H1 (cell line): ENCODE measurements at regions not wholly inside any gene's neighbourhood (a gene's known extent, or its start where the extent isn't known, plus 50 kb on each side); places are given as distances from the start of the nearest gene placed in this dataset.

Experiments used
- CTCF ChIA-PET: fragments of 300-600 bp; sonication (Branson Sonifier 250); formaldehyde crosslinking; loops from one replicate; lab custom pipeline; 2021; ENCODE audit not compliant: partially characterized antibody; lab: Charles Lee
- POLR2A ChIA-PET: fragments of 300-600 bp; sonication (Branson Sonifier 250); formaldehyde crosslinking; loops from one replicate; lab custom pipeline; 2021; ENCODE audit warnings: inconsistent platforms; ENCODE audit not compliant: partially characterized antibody; lab: Charles Lee
- DNase-seq, 2 experiments: peaks; one replicate each; pipeline versions ENCODE4 v3.0.0 to v3.0.0-alpha.2; 2010 to 2022; ENCODE audit warnings: low spot score in 2 of 2, low read depth in 1 of 2, mixed read lengths in 1 of 2
- FAIRE-seq: peaks from 2 replicates; lab custom pipeline; 2011; peaks lifted over from hg19 to GRCh38; lab: Jason Lieb, UNC
- H2AFZ ChIP-seq: 2 replicates; pipeline ENCODE4 v1.8.1; 2012; ENCODE audit warnings: low read length, inconsistent platforms
- H2AK5ac ChIP-seq: 2 replicates; pipeline ENCODE4 v1.6.1; 2013; ENCODE audit warnings: low read depth, low read length
- H2BK120ac ChIP-seq: replicated peaks from 2 replicates; pipeline ENCODE3; 2013; ENCODE audit warnings: low read depth, low read length, inconsistent platforms
- H2BK12ac ChIP-seq: 2 replicates; pipeline ENCODE4 v1.6.1; 2013; ENCODE audit warnings: low read depth, low read length
- H2BK15ac ChIP-seq: 2 replicates; pipeline ENCODE4 v1.6.1; 2013; ENCODE audit warnings: low read length
- H2BK20ac ChIP-seq: 2 replicates; pipeline ENCODE4 v1.6.1; 2013; ENCODE audit warnings: low read length
- H2BK5ac ChIP-seq: 2 replicates; pipeline ENCODE4 v1.6.1; 2013; ENCODE audit warnings: low read depth, low read length
- H3K14ac ChIP-seq: 2 replicates; pipeline ENCODE4 v1.6.1; 2013; ENCODE audit warnings: inconsistent platforms; ENCODE audit not compliant: insufficient read length
- H3K18ac ChIP-seq: 2 replicates; pipeline ENCODE4 v1.6.1; 2013; ENCODE audit warnings: low read length; ENCODE audit errors: extremely low read depth
- H3K23ac ChIP-seq: 2 replicates; pipeline ENCODE4 v1.6.1; 2013; ENCODE audit warnings: inconsistent platforms; ENCODE audit not compliant: insufficient read length
- H3K23me2 ChIP-seq: 2 replicates; pipeline ENCODE4 v1.6.1; 2013; ENCODE audit warnings: low read depth, low read length
- H3K27ac ChIP-seq: 2 replicates; pipeline ENCODE4 v1.6.1; 2011; ENCODE audit warnings: low read depth, low read length, inconsistent platforms
- H3K27me3 ChIP-seq, 4 experiments: replicated peaks in 1 of 4; 1 replicate in 1 of 4; 2 replicates in 3 of 4; pipeline versions ENCODE4 v1.6.1 to v1.8.1; 2011 to 2013; ENCODE audit warnings: low read length in 3 of 4, mild to moderate bottlenecking in 3 of 4, inconsistent platforms in 2 of 4, mixed read lengths in 2 of 4, moderate library complexity in 1 of 4; ENCODE audit not compliant: control insufficient read depth in 3 of 4, insufficient read depth in 3 of 4; ENCODE audit errors: extremely low read depth in 1 of 4
- H3K36me3 ChIP-seq, 4 experiments: 2 replicates each; pipeline versions ENCODE4 v1.6.1 to v1.8.1; 2011 to 2013; ENCODE audit warnings: mild to moderate bottlenecking in 4 of 4, low read length in 3 of 4, moderate library complexity in 2 of 4, control low read depth in 1 of 4, inconsistent platforms in 1 of 4; ENCODE audit not compliant: insufficient read depth in 4 of 4, control insufficient read depth in 2 of 4
- H3K4ac ChIP-seq: replicated peaks from 2 replicates; pipeline ENCODE3; 2013; ENCODE audit warnings: low read length, low read depth, mixed read lengths, inconsistent platforms; ENCODE audit not compliant: insufficient read length
- H3K4me1 ChIP-seq, 4 experiments: replicated peaks in 1 of 4; 1 replicate in 1 of 4; 2 replicates in 3 of 4; pipeline versions ENCODE4 v1.6.1 to v1.8.1; 2011 to 2013; ENCODE audit warnings: low read length in 3 of 4, inconsistent platforms in 2 of 4, mixed read lengths in 1 of 4; ENCODE audit not compliant: insufficient read depth in 4 of 4, control insufficient read depth in 3 of 4
- H3K4me2 ChIP-seq, 2 experiments: 2 replicates each; pipeline versions ENCODE4 v1.6.1 to v1.8.1; 2011 to 2013; ENCODE audit warnings: low read depth in 2 of 2, low read length in 2 of 2, control low read depth in 1 of 2, inconsistent platforms in 1 of 2, mild to moderate bottlenecking in 1 of 2; ENCODE audit not compliant: insufficient read depth in 1 of 2
- H3K4me3 ChIP-seq, 4 experiments: fragments of 200-600, 300-600 bp in 1 of 4; sonication (generic), shearing (Covaris generic), sonication (Bioruptor Twin) in 1 of 4; 2 replicates each; pipeline versions ENCODE4 v1.5.1 to v1.8.1; 2011 to 2016; ENCODE audit warnings: low read length in 4 of 4, low read depth in 3 of 4, control low read depth in 2 of 4, inconsistent platforms in 2 of 4, mild to moderate bottlenecking in 2 of 4, mixed read lengths in 1 of 4, moderate library complexity in 1 of 4; ENCODE audit not compliant: insufficient read depth in 2 of 4; ENCODE audit errors: extremely low read depth in 1 of 4
- H3K56ac ChIP-seq: replicated peaks from 2 replicates; pipeline ENCODE3; 2013; ENCODE audit warnings: low read depth, mild to moderate bottlenecking, mixed read lengths, low read length, inconsistent platforms; ENCODE audit not compliant: insufficient read length
- H3K79me1 ChIP-seq: 2 replicates; pipeline ENCODE4 v1.6.1; 2013; ENCODE audit warnings: low read depth, low read length, control low read depth
- H3K79me2 ChIP-seq, 2 experiments: 2 replicates each; pipeline versions ENCODE4 v1.6.1 to v1.8.1; 2012 to 2013; ENCODE audit warnings: low read length in 2 of 2, mild to moderate bottlenecking in 2 of 2, inconsistent platforms in 1 of 2; ENCODE audit not compliant: insufficient read depth in 2 of 2, control insufficient read depth in 1 of 2
- H3K9ac ChIP-seq, 4 experiments: replicated peaks in 1 of 4; 1 replicate in 1 of 4; 2 replicates in 3 of 4; pipeline versions ENCODE4 v1.6.1 to v1.8.1; 2011 to 2013; ENCODE audit warnings: low read depth in 3 of 4, low read length in 3 of 4, control low read depth in 2 of 4, mild to moderate bottlenecking in 2 of 4, moderate library complexity in 2 of 4, inconsistent platforms in 1 of 4; ENCODE audit errors: extremely low read depth in 1 of 4
- H3K9me3 ChIP-seq, 2 experiments: 2 replicates each; pipeline versions ENCODE4 v1.6.1 to v1.8.1; 2012 to 2013; ENCODE audit warnings: mild to moderate bottlenecking in 2 of 2, moderate library complexity in 2 of 2, control low read depth in 1 of 2, inconsistent platforms in 1 of 2, low read depth in 1 of 2, low read length in 1 of 2, mixed read lengths in 1 of 2; ENCODE audit not compliant: insufficient read depth in 2 of 2
- H4K20me1 ChIP-seq, 2 experiments: replicated peaks in 1 of 2; 2 replicates each; pipeline versions ENCODE3 to v1.8.1; 2011 to 2013; ENCODE audit warnings: inconsistent platforms in 2 of 2, low read length in 2 of 2, mild to moderate bottlenecking in 1 of 2; ENCODE audit not compliant: insufficient read depth in 2 of 2, control insufficient read depth in 1 of 2
- H4K5ac ChIP-seq: 2 replicates; pipeline ENCODE4 v1.6.1; 2013; ENCODE audit warnings: low read length, low read depth, mixed read lengths, inconsistent platforms; ENCODE audit not compliant: insufficient read length
- H4K8ac ChIP-seq: 2 replicates; pipeline ENCODE4 v1.8.0; 2013; ENCODE audit warnings: mild to moderate bottlenecking, moderate library complexity, low read length, inconsistent platforms; ENCODE audit not compliant: insufficient read depth; ENCODE audit errors: extremely low read depth
- H4K91ac ChIP-seq: replicated peaks from 2 replicates; pipeline ENCODE3; 2013; ENCODE audit warnings: low read length, mixed read lengths, inconsistent platforms; ENCODE audit not compliant: insufficient read length
- ATF3 ChIP-seq: IDR thresholded peaks from 2 replicates; pipeline ENCODE4 v1.6.1; 2011; ENCODE audit warnings: low read depth, mild to moderate bottlenecking, low read length; ENCODE audit not compliant: insufficient read depth
- CBX5 ChIP-seq: fragments of 300-800, 300-1000 bp; sonication (generic); IDR thresholded peaks from 2 replicates; pipeline ENCODE4 v1.7.1; 2016; ENCODE audit warnings: antibody characterized with exemption, low read length, low read depth
- FOSL1 ChIP-seq: IDR thresholded peaks from 2 replicates; pipeline ENCODE4 v1.6.1; 2011; ENCODE audit warnings: mild to moderate bottlenecking, low read depth, low read length, moderate library complexity; ENCODE audit not compliant: insufficient read depth
- GABPA ChIP-seq: IDR thresholded peaks from 2 replicates; pipeline ENCODE4 v1.6.1; 2011; ENCODE audit warnings: mild to moderate bottlenecking, low read length, moderate library complexity, borderline replicate concordance; ENCODE audit not compliant: insufficient read depth
- GTF2F1 ChIP-seq: IDR thresholded peaks from 2 replicates; pipeline ENCODE4 v1.6.1; 2012; ENCODE audit warnings: low read depth, low read length, improper control_type of control experiment, borderline replicate concordance
- HDAC2 ChIP-seq, 2 experiments: fragments of 300-600 bp in 1 of 2; sonication (generic) in 1 of 2; IDR thresholded peaks; 2 replicates each; pipeline ENCODE4 v1.6.1; 2011 to 2012; ENCODE audit warnings: low read depth in 2 of 2, low read length in 2 of 2, mild to moderate bottlenecking in 2 of 2, moderate library complexity in 2 of 2, borderline replicate concordance in 1 of 2, inconsistent platforms in 1 of 2
- JUND ChIP-seq: IDR thresholded peaks from 2 replicates; pipeline ENCODE4 v1.6.1; 2011; ENCODE audit warnings: mild to moderate bottlenecking, improper control_type of control experiment, low read length
- KDM1A ChIP-seq: fragments of 200-600, 300-600 bp; sonication (generic); IDR thresholded peaks from 2 replicates; pipeline ENCODE4 v1.7.1; 2016; ENCODE audit warnings: mild to moderate bottlenecking, low read length, borderline replicate concordance
- MAX ChIP-seq: IDR thresholded peaks from 2 replicates; pipeline ENCODE4 v1.6.1; 2012; ENCODE audit warnings: inconsistent platforms
- SIN3A ChIP-seq, 2 experiments: IDR thresholded peaks in 1 of 2; conservative IDR thresholded peaks in 1 of 2; 2 replicates each; pipeline ENCODE4 v1.6.1; 2011 to 2012; ENCODE audit warnings: low read length in 2 of 2, improper control_type of control experiment in 1 of 2, low read depth in 1 of 2, mild to moderate bottlenecking in 1 of 2
- SIX5 ChIP-seq: IDR thresholded peaks from 2 replicates; pipeline ENCODE4 v1.6.1; 2011; ENCODE audit warnings: mild to moderate bottlenecking, low read depth, low read length
- TAF7 ChIP-seq: optimal IDR thresholded peaks from 2 replicates; pipeline ENCODE3; 2011; ENCODE audit warnings: low read depth, mild to moderate bottlenecking, inconsistent platforms, low read length, moderate library complexity, borderline replicate concordance
- TEAD4 ChIP-seq: IDR thresholded peaks from 2 replicates; pipeline ENCODE4 v1.6.1; 2012; ENCODE audit warnings: low read depth, low read length, inconsistent platforms, mixed read lengths
- WGBS, 2 experiments: shearing (Covaris generic) in 1 of 2; methylation state at CpG; one replicate each; pipeline versions ENCODE4 v1.1.6 to v1.1.7; 2013 to 2015; ENCODE audit warnings: low lambda C conversion rate in 2 of 2, mixed read lengths in 2 of 2, inconsistent platforms in 1 of 2, low coverage in 1 of 2, missing lambda C conversion rate in 1 of 2; ENCODE audit not compliant: insufficient replicate concordance in 2 of 2, insufficient coverage in 1 of 2, insufficient read length in 1 of 2; ENCODE audit errors: extremely low coverage in 1 of 2, missing lambda C conversion rate in 1 of 2; 5-methylcytosine and 5-hydroxymethylcytosine counted together

GRCh38 chr2:107694667-107695066, 132.0 kb upstream of the RGPD4 start:
- H3K9me3 ChIP-seq = no peaks in the 10 kb centered on the region
- 0 out of 2 replicates have a peak overlapping the region, but pooled peaks have one; percentile 52 for H2BK20ac ChIP-seq
- CTCF ChIA-PET = no interaction called here
- H3K56ac ChIP-seq = no peak overlapping the region
- no peak overlapping the region for H3K4me3 ChIP-seq
- H3K36me3 ChIP-seq = no peaks in the 10 kb centered on the region
- H3K14ac ChIP-seq = peak overlapping the region; percentile 63
- H2BK15ac ChIP-seq = 0 out of 2 replicates have a peak overlapping the region, but pooled peaks have one; percentile 65
- peak overlapping the region; percentile 98 for H3K4ac ChIP-seq
- peak overlapping the region; percentile 85; the same call in 1 of the 2 replicates for H2BK12ac ChIP-seq
- no peak overlapping the region for H4K5ac ChIP-seq
- H2BK5ac ChIP-seq = peak overlapping the region; percentile 71; the same call in 1 of the 2 replicates
- peaks cover 0 to 3% (median 1%) of the 10 kb centered on the region in 4 experiments; a peak in 3 of 7 replicates for H3K4me1 ChIP-seq
- H3K23ac ChIP-seq = peak overlapping the region; percentile 47
- H3K79me2 ChIP-seq = no peaks in the 10 kb centered on the region
- POLR2A ChIA-PET = no interaction called here
- peaks cover 0 to 1% (median 0%) of the 10 kb centered on the region in 4 experiments; a peak in 1 of 7 replicates for H3K27me3 ChIP-seq
- FAIRE-seq (no peak), DNase-seq (no peak)
- no peak overlapping the region for H3K27ac ChIP-seq
- H3K4me2 ChIP-seq = no peak overlapping the region
- H3K9ac ChIP-seq = no peak overlapping the region
- H4K91ac ChIP-seq = peak overlapping the region; percentile 29
- no peak overlapping the region for H2BK120ac ChIP-seq
- no peak overlapping the region for H2AFZ ChIP-seq
- peak overlapping the region; percentile 97; the same call in 1 of the 2 replicates for H2AK5ac ChIP-seq
- peaks cover 0 to 4% of the 10 kb centered on the region in 2 experiments for H4K20me1 ChIP-seq
- no peaks in the 10 kb centered on the region for H3K23me2 ChIP-seq
- H3K18ac ChIP-seq = no peak overlapping the region
- H3K79me1 ChIP-seq = no peaks in the 10 kb centered on the region
- H4K8ac ChIP-seq = no peak overlapping the region
- WGBS, 2 experiments = 97% methylated on average over 5 of the region's 5 CpGs; no CpG with 5 or more reads in 1 of the 2 experiments
- no peak for TF ChIP-seq TEAD4
- no peak for TF ChIP-seq GABPA
- no peak for TF ChIP-seq JUND
- no peak for TF ChIP-seq TAF7
- TF ChIP-seq SIN3A (conservative IDR thresholded peaks at IDR 0.05 in 1 of 2, IDR thresholded peaks at IDR 0.05 in 1 of 2; ENCODE audit: low read depth in 1 of 2, low read length in 2 of 2) = no peak
- no peak for TF ChIP-seq HDAC2 (IDR thresholded peaks at IDR 0.05; ENCODE audit: borderline replicate concordance in 1 of 2, low read depth in 2 of 2, low read length in 2 of 2)
- no peak for TF ChIP-seq CBX5
- no peak for TF ChIP-seq SIX5
- no peak for TF ChIP-seq ATF3
- TF ChIP-seq MAX = no peak
- no peak for TF ChIP-seq KDM1A
- TF ChIP-seq GTF2F1 = no peak
- TF ChIP-seq FOSL1 = no peak
